Karpas-422 (cell line): ENCODE measurements at regions not wholly inside any gene's neighbourhood (a gene's known extent, or its start where the extent isn't known, plus 50 kb on each side); places are given as distances from the start of the nearest gene placed in this dataset.
"Not testable (repeated sequence)": the region's sequence is repeated elsewhere in the genome, so short reads cannot be mapped to it uniquely, and the experiment has no call there.

ENCODE experiments used
- DNase-seq: peaks from one replicate; pipeline ENCODE4 v3.0.0-alpha.2; 2015
- H2AFZ ChIP-seq: fragments of 200-600 bp; sonication (generic); 2 replicates; pipeline ENCODE4 v1.6.1; 2014; ENCODE audit warnings: antibody characterized with exemption, low read length, mixed read lengths
- H3K27ac ChIP-seq: fragments of 200-600 bp; sonication (generic); 2 replicates; pipeline ENCODE4 v1.5.1; 2014; ENCODE audit warnings: mild to moderate bottlenecking, low read length, moderate library complexity
- H3K27me3 ChIP-seq: fragments of 200-600 bp; sonication (generic); 2 replicates; pipeline ENCODE4 v1.6.1; 2014; ENCODE audit warnings: low read length, mixed read lengths
- H3K36me3 ChIP-seq: fragments of 200-600 bp; sonication (generic); 2 replicates; pipeline ENCODE4 v1.6.1; 2014; ENCODE audit warnings: low read length, mixed read lengths; ENCODE audit not compliant: insufficient read depth
- H3K4me1 ChIP-seq: fragments of 200-600 bp; sonication (generic); 2 replicates; pipeline ENCODE4 v1.6.1; 2014; ENCODE audit warnings: mild to moderate bottlenecking, low read length, mixed read lengths
- H3K4me2 ChIP-seq: fragments of 200-600 bp; sonication (generic); 2 replicates; pipeline ENCODE4 v1.6.1; 2014; ENCODE audit warnings: low read length, low read depth, mild to moderate bottlenecking; ENCODE audit not compliant: poor library complexity, severe bottlenecking
- H3K4me3 ChIP-seq: fragments of 200-600 bp; sonication (generic); 2 replicates; pipeline ENCODE4 v1.5.1; 2014; ENCODE audit warnings: mild to moderate bottlenecking, antibody characterized with exemption, low read length, mixed read lengths
- H3K79me2 ChIP-seq: fragments of 200-600 bp; sonication (generic); 2 replicates; pipeline ENCODE4 v1.6.1; 2014; ENCODE audit warnings: mild to moderate bottlenecking, low read length, mixed read lengths
- H3K9ac ChIP-seq: fragments of 200-600 bp; sonication (generic); 2 replicates; pipeline ENCODE4 v1.6.0; 2014; ENCODE audit warnings: low read length
- H3K9me2 ChIP-seq: fragments of 200-600 bp; sonication (generic), shearing (Covaris generic); replicated peaks from 2 replicates; pipeline ENCODE4 v1.6.0; 2014; ENCODE audit warnings: mild to moderate bottlenecking, low read length, moderate library complexity; ENCODE audit not compliant: insufficient read depth
- H3K9me3 ChIP-seq: fragments of 300-700, 200-600 bp; sonication (generic); 2 replicates; pipeline ENCODE4 v1.6.1; 2014; ENCODE audit warnings: low read length, mixed read lengths
- H4K20me1 ChIP-seq: fragments of 200-600 bp; sonication (generic); 2 replicates; pipeline ENCODE4 v1.6.1; 2014; ENCODE audit warnings: mild to moderate bottlenecking, antibody characterized with exemption, low read length, low read depth; ENCODE audit not compliant: insufficient read depth

DNA sequence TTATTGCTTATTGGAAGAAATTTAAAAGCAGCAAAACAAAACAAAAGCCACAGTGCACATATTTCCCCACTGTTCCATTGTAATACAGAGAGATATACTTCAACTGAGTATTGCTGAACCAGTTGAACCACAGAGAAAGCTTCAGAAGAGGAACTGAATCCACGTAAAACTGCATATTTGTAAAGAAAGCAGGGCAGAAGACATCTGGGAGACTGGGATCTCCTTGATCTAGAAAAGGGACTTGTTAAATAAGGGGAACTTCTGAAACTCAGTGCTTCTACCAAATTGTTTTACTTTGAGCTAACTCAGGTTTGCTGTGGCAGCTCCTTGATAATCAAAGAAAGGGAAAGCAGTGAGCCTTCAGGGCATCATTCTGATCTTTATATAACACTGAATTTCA is 411.1 kb upstream of the MDGA2 start:
- Histone ChIP-seq H3K4me3 (no peak overlapping the region), H2AFZ (no peak overlapping the region), H3K4me2 (no peak overlapping the region), H3K9ac (no peak overlapping the region), H3K36me3 (no peaks in the 10 kb centered on the region), H3K4me1 (no peaks in the 10 kb centered on the region), H3K9me2 (no peaks in the 10 kb centered on the region), H3K79me2 (no peaks in the 10 kb centered on the region), H3K9me3 (peaks cover 47% of the 10 kb centered on the region), H4K20me1 (no peaks in the 10 kb centered on the region), H3K27me3 (no peaks in the 10 kb centered on the region), H3K27ac (no peak overlapping the region)
- no peak for DNase-seq

DNA sequence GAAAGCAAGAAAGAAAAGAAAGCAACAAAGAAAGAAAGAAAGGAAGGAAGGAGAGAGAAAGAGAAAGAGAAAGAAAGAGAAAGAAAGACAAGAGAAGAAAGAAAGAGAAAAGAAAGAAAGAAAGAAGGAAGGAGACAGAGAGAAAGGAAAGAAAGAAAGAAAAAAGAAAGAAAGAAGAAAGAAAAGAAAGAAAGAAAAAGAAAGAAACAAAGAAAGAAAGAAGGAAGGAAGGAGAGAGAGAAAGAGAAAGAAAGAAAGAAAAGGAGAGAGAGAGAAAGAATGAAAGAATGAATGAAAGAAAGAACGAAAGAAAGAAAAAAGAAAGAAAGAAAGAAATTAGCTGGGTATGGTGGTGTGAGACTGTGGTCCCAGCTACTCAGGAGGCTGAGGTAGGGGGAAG is 400.1 kb upstream of the MDGA2 start:
- Histone ChIP-seq H3K4me1 (no peaks in the 10 kb centered on the region), H3K27ac (no peak overlapping the region), H3K9ac (no peak overlapping the region), H3K9me3 (peaks cover 49% of the 10 kb centered on the region), H3K4me2 (no peak overlapping the region), H3K79me2 (no peaks in the 10 kb centered on the region), H3K9me2 (no peaks in the 10 kb centered on the region), H4K20me1 (no peaks in the 10 kb centered on the region), H3K36me3 (no peaks in the 10 kb centered on the region), H2AFZ (no peak overlapping the region), H3K4me3 (no peak overlapping the region), H3K27me3 (no peaks in the 10 kb centered on the region)
- no peak for DNase-seq

DNA sequence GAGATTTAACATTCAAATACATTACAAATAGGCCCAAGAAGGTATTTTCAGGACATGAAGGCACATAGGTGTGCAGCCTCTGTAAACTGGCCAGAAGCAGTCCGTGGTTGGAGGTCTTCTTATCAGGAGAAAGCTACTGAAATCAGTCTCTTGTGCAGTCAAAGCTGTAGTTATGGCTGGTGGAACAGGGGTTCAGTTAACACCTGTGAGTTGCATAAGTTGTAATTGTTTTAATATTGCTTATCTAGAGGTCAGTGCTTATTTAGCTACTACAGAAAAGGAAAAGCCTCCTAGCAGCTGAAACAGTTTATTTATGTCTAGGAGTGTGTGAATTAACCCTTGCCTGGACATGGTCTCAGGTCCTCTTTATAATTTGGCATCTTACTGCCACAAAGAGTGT is 377.6 kb upstream of the MDGA2 start:
- no peak overlapping the region for H2AFZ ChIP-seq
- no peak overlapping the region for H3K4me3 ChIP-seq
- no peaks in the 10 kb centered on the region for H3K9me2 ChIP-seq
- no peaks in the 10 kb centered on the region for H3K4me1 ChIP-seq
- no peak overlapping the region for H3K4me2 ChIP-seq
- no peaks in the 10 kb centered on the region for H3K79me2 ChIP-seq
- H3K27me3 ChIP-seq, result no peaks in the 10 kb centered on the region
- no peak overlapping the region for H3K27ac ChIP-seq
- no peak overlapping the region for H3K9ac ChIP-seq
- H4K20me1 ChIP-seq, result no peaks in the 10 kb centered on the region
- no peak for DNase-seq
- peaks cover 52% of the 10 kb centered on the region for H3K9me3 ChIP-seq
- no peaks in the 10 kb centered on the region for H3K36me3 ChIP-seq

DNA sequence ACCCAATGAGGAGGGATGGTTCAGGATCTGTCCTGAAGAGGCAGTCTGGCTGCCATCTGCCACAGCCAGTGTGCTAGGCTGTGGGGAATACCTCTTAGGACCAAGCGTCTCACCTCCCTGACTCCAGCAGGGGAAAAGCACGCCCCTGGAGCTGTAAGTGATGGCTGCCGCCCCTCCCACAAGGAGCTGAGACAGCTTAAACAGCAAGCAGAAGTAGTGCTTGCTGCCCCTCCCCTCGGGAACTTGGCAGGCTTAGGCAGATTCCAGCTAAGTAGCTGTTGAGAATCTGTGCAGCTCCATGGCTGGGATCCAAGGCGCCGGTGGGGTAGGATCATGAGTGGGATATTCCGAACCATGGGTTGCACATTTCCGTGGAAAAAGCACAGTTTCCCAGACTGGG is 360.4 kb upstream of the MDGA2 start:
- DNase-seq, result no peak
- Histone ChIP-seq H3K9me3 (peaks cover 69% of the 10 kb centered on the region), H3K27ac (no peak overlapping the region), H3K9ac (no peak overlapping the region), H3K9me2 (no peaks in the 10 kb centered on the region), H3K4me2 (no peak overlapping the region), H3K79me2 (no peaks in the 10 kb centered on the region), H3K4me1 (no peaks in the 10 kb centered on the region), H3K36me3 (no peaks in the 10 kb centered on the region), H3K27me3 (no peaks in the 10 kb centered on the region), H3K4me3 (no peak overlapping the region), H4K20me1 (no peaks in the 10 kb centered on the region), H2AFZ (no peak overlapping the region)

DNA sequence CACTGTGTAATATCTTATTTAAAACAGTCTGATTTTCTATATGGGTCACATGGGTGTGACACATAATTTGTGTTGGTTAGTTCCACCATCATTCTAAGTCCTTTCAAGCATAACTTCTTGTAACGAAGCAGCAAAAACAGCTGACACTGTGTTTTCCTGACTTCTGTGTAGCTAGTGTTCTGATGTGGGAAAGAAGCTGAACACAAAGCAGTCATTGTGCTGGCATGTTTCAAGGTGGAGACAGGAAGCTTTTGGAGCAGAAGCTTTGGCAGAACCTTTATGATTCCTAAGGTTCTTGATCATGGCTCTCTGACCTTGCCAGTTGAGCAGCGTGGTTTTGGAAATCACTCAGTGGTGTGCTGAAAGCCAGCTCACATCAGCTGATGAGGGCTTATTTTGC is 351.7 kb upstream of the MDGA2 start:
- Histone ChIP-seq H3K9me2 (no peaks in the 10 kb centered on the region), H3K9me3 (peaks cover 67% of the 10 kb centered on the region), H3K4me3 (no peak overlapping the region), H3K79me2 (no peaks in the 10 kb centered on the region), H3K9ac (no peak overlapping the region), H3K4me2 (no peak overlapping the region), H2AFZ (no peak overlapping the region), H3K27me3 (no peaks in the 10 kb centered on the region), H3K27ac (no peak overlapping the region), H3K36me3 (no peaks in the 10 kb centered on the region), H4K20me1 (no peaks in the 10 kb centered on the region), H3K4me1 (no peaks in the 10 kb centered on the region)
- no peak for DNase-seq

DNA sequence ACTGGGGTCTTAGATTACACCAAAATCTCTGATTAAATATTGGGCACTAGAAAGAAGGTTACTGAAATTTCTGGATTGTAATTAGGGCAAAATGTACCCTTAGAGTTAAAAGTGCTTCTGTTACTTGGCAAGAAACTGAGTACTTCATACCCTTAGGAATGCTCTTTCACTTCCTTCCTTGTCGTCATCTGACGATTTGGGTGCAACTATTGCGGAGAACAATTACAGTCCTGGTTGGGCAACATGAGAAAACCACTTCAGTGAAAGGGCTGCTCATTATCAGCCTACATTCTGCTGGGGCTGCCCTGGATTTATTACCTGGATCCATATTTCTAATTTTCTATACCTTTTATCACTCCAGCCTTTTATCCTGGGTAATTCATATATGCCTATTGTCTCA is 348.5 kb upstream of the MDGA2 start:
- H4K20me1 ChIP-seq, result no peaks in the 10 kb centered on the region

DNA sequence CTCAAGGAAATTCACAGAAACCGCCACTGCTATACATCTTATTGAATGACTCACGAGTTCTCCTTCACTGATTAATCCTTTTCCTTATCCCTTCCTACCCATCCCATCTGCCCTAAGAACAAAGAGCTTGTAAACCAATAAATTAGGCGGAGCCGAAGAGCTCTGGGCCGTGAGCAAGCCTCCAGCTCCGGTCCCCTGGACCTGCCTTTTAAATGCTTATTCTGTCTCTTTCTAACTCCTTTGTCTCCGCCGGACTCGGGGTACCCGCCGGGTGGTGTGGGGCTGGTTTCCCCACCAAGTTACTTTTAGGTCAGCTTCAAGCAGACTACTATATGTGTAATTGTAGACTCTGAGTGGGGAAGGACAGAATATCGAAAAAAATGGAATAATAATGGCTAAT is 336.1 kb upstream of the MDGA2 start:
- H2AFZ ChIP-seq, H3K9me2 ChIP-seq, H4K20me1 ChIP-seq, H3K27me3 ChIP-seq, H3K4me1 ChIP-seq, H3K4me2 ChIP-seq, H3K4me3 ChIP-seq, H3K27ac ChIP-seq, H3K9ac ChIP-seq, H3K36me3 ChIP-seq, DNase-seq, H3K79me2 ChIP-seq: not testable (repeated sequence)
- peaks cover 63% of the 10 kb centered on the region for H3K9me3 ChIP-seq

More for the DNA sequence above, 348.5 kb upstream of the MDGA2 start:
- H3K79me2 ChIP-seq, result no peaks in the 10 kb centered on the region
- no peak for DNase-seq
- H3K9me2 ChIP-seq, result no peaks in the 10 kb centered on the region
- H2AFZ ChIP-seq, result no peak overlapping the region
- no peak overlapping the region for H3K27ac ChIP-seq
- no peaks in the 10 kb centered on the region for H3K27me3 ChIP-seq
- peaks cover 65% of the 10 kb centered on the region for H3K9me3 ChIP-seq
- H3K9ac ChIP-seq, result no peak overlapping the region
- H3K36me3 ChIP-seq, result no peaks in the 10 kb centered on the region
- no peaks in the 10 kb centered on the region for H3K4me1 ChIP-seq
- H3K4me3 ChIP-seq, result no peak overlapping the region
- no peak overlapping the region for H3K4me2 ChIP-seq

DNA sequence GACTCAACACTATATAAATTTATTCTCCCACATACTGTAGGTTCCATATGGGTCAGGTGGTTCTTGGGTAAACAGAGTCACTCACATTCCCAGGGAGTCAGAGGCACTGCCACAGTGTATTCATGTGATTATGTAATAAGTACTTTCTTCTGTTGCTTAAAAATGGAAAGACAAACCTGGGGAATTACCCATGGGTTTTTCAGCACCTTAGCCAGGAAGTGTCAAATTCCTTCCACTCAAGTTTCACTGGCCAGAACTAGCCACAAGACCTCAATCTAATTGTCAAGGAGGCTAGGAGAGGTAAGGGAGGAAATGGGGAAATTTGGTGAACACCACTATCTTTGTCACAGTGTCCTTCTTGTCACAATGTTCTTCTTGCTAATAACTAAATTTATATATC is 333.2 kb upstream of the MDGA2 start:
- Histone ChIP-seq H3K79me2 (no peaks in the 10 kb centered on the region), H3K9me3 (peaks cover 62% of the 10 kb centered on the region), H3K27me3 (no peaks in the 10 kb centered on the region), H3K27ac (no peak overlapping the region), H3K9ac (no peak overlapping the region), H3K4me3 (no peak overlapping the region), H3K9me2 (no peaks in the 10 kb centered on the region), H3K36me3 (no peaks in the 10 kb centered on the region), H3K4me2 (no peak overlapping the region), H2AFZ (no peak overlapping the region), H3K4me1 (no peaks in the 10 kb centered on the region), H4K20me1 (no peaks in the 10 kb centered on the region)
- no peak for DNase-seq

DNA sequence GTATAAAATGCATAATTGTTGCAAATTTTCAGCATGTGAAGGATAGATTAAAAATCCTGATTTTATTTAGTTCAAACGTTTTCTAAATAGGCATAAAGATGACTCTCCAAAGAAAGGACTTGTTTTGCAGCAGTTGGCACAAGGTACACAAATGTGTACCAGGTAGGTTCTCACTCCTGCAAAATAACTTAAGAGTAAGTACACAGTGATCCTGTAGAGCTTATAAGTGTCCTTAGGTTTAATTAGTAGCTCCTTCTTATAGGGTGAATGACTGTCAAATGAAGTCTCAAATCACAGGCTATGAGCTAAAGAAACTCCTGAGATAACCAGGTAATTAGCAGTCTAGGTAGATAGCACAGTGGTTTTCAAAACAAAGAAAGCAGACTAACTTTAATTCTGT is 330.6 kb upstream of the MDGA2 start:
- no peaks in the 10 kb centered on the region; the same call in 1 of the 2 replicates for H3K27me3 ChIP-seq
- no peaks in the 10 kb centered on the region for H3K79me2 ChIP-seq
- no peak overlapping the region for H3K4me2 ChIP-seq
- H3K4me1 ChIP-seq, result no peaks in the 10 kb centered on the region
- no peak for DNase-seq
- no peak overlapping the region for H2AFZ ChIP-seq
- H3K4me3 ChIP-seq, result no peak overlapping the region
- no peak overlapping the region for H3K27ac ChIP-seq
- 0 out of 2 replicates have a peak, but pooled peaks cover 3% of the 10 kb centered on the region for H3K36me3 ChIP-seq
- no peaks in the 10 kb centered on the region for H4K20me1 ChIP-seq
- no peaks in the 10 kb centered on the region for H3K9me2 ChIP-seq
- H3K9me3 ChIP-seq, result peaks cover 52% of the 10 kb centered on the region
- H3K9ac ChIP-seq, result no peak overlapping the region
